Ascending aorta (tissue), 2 donors: ENCODE measurements at regions not wholly inside any gene's neighbourhood (a gene's known extent, or its start where the extent isn't known, plus 50 kb on each side); places are given as distances from the start of the nearest gene placed in this dataset.

Experiments used
- DNase-seq, 2 donors: peaks; one replicate each; pipeline ENCODE4 v3.0.0-alpha.2; 2019; ENCODE audit warnings: low spot score in 2 of 2
- H3K27ac ChIP-seq, 2 donors: fragments of 200-600 bp; sonication (generic); one replicate each; pipeline ENCODE4 v1.5.1; 2016 to 2017; ENCODE audit warnings: mild to moderate bottlenecking in 1 of 2
- H3K27me3 ChIP-seq: fragments of 200-600 bp; sonication (generic); one replicate; pipeline ENCODE4 v1.5.1; 2017
- H3K36me3 ChIP-seq, 2 donors: fragments of 200-600 bp; sonication (generic); one replicate each; pipeline ENCODE4 v1.5.1; 2016
- H3K4me1 ChIP-seq, 2 donors: fragments of 200-600 bp; sonication (generic); one replicate each; pipeline ENCODE4 v1.5.1; 2016 to 2017; ENCODE audit warnings: mild to moderate bottlenecking in 1 of 2
- H3K4me3 ChIP-seq, 2 donors: fragments of 200-600 bp; sonication (generic); one replicate each; pipeline ENCODE4 v1.5.1; 2016 to 2017; ENCODE audit warnings: mild to moderate bottlenecking in 1 of 2
- H3K9me3 ChIP-seq, 2 donors: fragments of 200-600 bp; sonication (generic); one replicate each; pipeline ENCODE4 v1.5.1; 2016
- intact Hi-C: fragments of 100-400 bp; cut with DNase I; formaldehyde crosslinking; loops from one replicate; pipeline ENCODE4 v1.15.1; 2023
- TF ChIP-seq, protein P1 (sequence below), 3 experiments: fragments of 200-600 bp in 2 of 3; fragments of 450-650 bp in 1 of 3; sonication (generic) in 2 of 3; IDR thresholded peaks; one replicate each; pipeline ENCODE4 v1.5.1; 2016 to 2019; ENCODE audit warnings: antibody characterized with exemption in 3 of 3, mild to moderate bottlenecking in 1 of 3, moderate library complexity in 1 of 3

DNA sequence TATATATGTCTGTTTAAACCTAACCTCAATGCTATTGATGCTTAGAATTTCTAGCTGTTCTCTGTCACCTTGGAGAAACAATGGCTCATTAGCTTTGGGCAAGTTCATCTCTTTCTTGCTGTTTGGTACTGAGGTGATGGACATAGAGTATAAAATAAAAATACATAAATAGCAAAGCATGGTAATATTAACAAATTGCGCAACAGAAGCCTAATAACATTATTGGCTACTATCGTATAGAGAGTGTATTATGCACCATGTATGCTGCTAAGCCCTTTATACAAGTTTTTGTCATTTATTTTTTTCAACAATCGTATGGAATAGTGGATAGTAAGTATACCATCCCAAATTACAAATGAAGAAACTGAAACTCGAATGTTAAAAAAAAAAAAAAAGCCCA lies 100.1 kb downstream of the ICOS start:
- H3K9me3 ChIP-seq, result no peaks in the 10 kb centered on the region
- H3K27ac ChIP-seq, result no peak overlapping the region
- TF ChIP-seq, protein P1, sequence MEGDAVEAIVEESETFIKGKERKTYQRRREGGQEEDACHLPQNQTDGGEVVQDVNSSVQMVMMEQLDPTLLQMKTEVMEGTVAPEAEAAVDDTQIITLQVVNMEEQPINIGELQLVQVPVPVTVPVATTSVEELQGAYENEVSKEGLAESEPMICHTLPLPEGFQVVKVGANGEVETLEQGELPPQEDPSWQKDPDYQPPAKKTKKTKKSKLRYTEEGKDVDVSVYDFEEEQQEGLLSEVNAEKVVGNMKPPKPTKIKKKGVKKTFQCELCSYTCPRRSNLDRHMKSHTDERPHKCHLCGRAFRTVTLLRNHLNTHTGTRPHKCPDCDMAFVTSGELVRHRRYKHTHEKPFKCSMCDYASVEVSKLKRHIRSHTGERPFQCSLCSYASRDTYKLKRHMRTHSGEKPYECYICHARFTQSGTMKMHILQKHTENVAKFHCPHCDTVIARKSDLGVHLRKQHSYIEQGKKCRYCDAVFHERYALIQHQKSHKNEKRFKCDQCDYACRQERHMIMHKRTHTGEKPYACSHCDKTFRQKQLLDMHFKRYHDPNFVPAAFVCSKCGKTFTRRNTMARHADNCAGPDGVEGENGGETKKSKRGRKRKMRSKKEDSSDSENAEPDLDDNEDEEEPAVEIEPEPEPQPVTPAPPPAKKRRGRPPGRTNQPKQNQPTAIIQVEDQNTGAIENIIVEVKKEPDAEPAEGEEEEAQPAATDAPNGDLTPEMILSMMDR (IDR thresholded peaks at IDR 0.05), result no peak
- no peak for DNase-seq
- H3K4me3 ChIP-seq, result no peak overlapping the region
- peaks cover 0 to 8% of the 10 kb centered on the region in 2 donors for H3K4me1 ChIP-seq
- H3K27me3 ChIP-seq, result no peaks in the 10 kb centered on the region
- intact Hi-C loops, result no loop called here
- no peaks in the 10 kb centered on the region for H3K36me3 ChIP-seq

DNA sequence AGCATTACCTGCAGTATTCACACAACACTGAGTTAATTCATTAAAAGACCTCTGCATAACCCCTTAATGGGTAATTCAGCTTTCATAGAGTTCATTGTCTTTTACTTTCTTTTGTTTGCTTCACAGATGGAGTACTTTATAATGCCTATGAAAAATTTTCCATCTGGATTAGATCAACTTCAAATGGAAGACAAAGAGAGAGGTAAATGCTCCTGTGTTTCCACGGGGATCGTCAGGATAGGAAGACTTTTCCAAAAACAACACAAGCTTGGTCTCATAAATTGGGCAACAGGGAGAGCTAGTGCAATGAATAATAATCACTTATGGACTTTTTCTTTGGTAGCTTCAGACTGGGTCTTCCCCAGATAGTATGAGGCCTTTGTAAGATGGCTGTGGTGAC lies 100.7 kb downstream of the ICOS start:
- Histone ChIP-seq H3K36me3 (no peaks in the 10 kb centered on the region), H3K27me3 (no peaks in the 10 kb centered on the region), H3K4me3 (no peak overlapping the region), H3K9me3 (peaks cover 0 to 4% of the 10 kb centered on the region in 2 donors), H3K27ac (no peak overlapping the region), H3K4me1 (peaks cover 0 to 2% of the 10 kb centered on the region in 2 donors)
- intact Hi-C loops, result no loop called here
- TF ChIP-seq, protein P1 (IDR thresholded peaks at IDR 0.05), result no peak
- no peak for DNase-seq

DNA sequence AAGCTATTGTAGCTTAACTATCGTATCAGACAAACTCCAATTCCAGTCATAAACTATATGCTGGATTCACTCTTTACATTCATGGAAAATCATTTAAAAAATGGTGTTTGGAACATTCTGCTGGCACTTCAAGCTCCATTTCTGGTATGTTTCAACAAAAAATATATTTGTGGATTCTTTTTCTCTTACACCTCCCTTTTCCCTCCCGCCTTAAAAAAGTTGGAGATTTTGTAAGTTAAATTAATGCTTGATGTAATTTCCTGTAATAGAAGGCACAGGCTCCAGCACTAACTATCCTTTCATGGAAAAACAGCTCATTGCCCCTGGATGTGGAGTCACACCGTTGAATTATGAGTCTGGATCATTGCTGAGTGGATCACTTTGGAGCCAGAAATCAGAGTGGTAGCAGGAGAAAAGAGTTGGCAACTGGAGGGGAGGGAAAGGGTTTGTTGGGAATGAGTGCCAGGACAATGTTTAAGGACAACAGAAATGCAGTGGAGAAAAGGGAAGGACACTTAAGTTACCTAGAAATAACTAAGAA lies 102.8 kb downstream of the ICOS start:
- DNase-seq, result no peak
- Histone ChIP-seq H3K4me1 (no peaks in the 10 kb centered on the region), H3K36me3 (no peaks in the 10 kb centered on the region), H3K9me3 (peaks cover 0 to 6% of the 10 kb centered on the region in 2 donors), H3K4me3 (no peak overlapping the region), H3K27ac (no peak overlapping the region), H3K27me3 (no peaks in the 10 kb centered on the region)
- intact Hi-C loops, result no loop called here
- TF ChIP-seq, protein P1 (IDR thresholded peaks at IDR 0.05), result no peak

DNA sequence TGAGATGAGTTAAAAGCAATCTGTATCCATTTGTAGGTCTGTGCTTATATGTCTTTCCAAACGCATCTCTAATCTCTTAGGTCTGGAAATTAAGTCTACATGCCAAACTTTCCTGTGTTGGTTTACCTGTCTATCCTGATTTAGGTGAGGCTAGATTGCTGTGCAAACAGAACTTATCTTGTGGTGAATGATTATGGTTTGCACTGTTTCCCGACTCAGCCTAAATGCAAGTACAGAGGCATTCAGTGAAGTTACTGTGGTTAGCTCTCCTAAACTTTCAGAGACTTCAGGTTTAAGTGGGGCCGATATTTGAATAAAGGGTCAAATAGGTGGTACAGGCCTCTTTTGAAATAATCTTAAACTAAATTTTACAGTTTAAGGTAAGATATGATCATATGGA lies 103.5 kb downstream of the ICOS start:
- no peak overlapping the region for H3K4me3 ChIP-seq
- TF ChIP-seq, protein P1 (IDR thresholded peaks at IDR 0.05), result no peak
- intact Hi-C loops, result no loop called here
- H3K4me1 ChIP-seq, result no peaks in the 10 kb centered on the region
- H3K27ac ChIP-seq, result no peak overlapping the region
- DNase-seq, result no peak
- H3K27me3 ChIP-seq, result no peaks in the 10 kb centered on the region
- peaks cover 0 to 6% of the 10 kb centered on the region in 2 donors for H3K9me3 ChIP-seq
- H3K36me3 ChIP-seq, result no peaks in the 10 kb centered on the region

DNA sequence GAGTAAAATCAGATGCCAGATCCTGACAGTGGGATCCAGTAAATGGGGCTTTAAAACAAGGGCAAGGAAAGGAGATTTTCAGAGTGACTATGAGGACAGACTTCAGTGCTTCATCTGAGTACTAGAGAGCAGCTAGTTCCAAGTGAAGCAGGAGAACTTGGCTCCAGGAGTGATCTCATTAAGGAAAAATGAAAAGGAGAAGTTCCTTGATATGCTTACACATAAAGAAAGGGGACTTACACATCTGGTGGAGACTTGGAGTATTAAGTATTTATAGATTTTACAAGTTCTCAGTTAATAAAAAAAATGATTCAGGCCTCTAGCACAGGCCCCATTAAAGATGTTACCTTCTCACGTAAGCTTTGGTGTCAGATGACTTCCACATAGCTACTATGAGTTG lies 105.8 kb downstream of the ICOS start:
- no peak for DNase-seq
- H3K9me3 ChIP-seq, result peaks cover 0 to 6% of the 10 kb centered on the region in 2 donors
- H3K27ac ChIP-seq, result no peak overlapping the region
- H3K4me1 ChIP-seq, result no peaks in the 10 kb centered on the region
- no peak overlapping the region for H3K4me3 ChIP-seq
- TF ChIP-seq, protein P1 (IDR thresholded peaks at IDR 0.05), result no peak
- intact Hi-C loops, result no loop called here
- no peaks in the 10 kb centered on the region for H3K27me3 ChIP-seq
- H3K36me3 ChIP-seq, result no peaks in the 10 kb centered on the region

DNA sequence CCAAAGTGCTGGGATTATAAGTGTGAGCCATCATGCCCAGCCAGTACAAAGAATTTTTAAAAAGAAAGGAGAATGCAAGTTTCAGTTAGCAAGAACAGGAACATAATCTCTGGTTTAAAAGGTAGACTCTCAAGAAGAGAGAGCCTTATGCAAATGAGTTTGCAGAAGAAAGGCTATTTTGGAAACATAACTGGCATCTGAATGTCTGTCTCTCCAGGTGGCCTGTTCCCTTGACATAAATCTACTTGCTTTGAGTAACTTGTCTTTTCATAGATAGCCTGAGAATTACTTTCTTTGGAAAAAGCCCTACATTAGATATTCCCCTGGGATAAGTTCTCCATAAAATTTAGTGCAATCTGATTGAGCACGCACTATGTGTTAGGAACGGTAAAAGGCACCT lies 109.6 kb downstream of the ICOS start:
- Histone ChIP-seq H3K4me3 (no peak overlapping the region), H3K27ac (no peak overlapping the region), H3K9me3 (peaks cover 0 to 6% of the 10 kb centered on the region in 2 donors), H3K36me3 (no peaks in the 10 kb centered on the region), H3K4me1 (no peaks in the 10 kb centered on the region), H3K27me3 (no peaks in the 10 kb centered on the region)
- TF ChIP-seq, protein P1 (IDR thresholded peaks at IDR 0.05), result no peak
- no peak for DNase-seq
- intact Hi-C loops, result no loop called here
